Breast epithelium (tissue), 3 donors: ENCODE measurements at regions not wholly inside any gene's neighbourhood (a gene's known extent, or its start where the extent isn't known, plus 50 kb on each side); places are given as distances from the start of the nearest gene placed in this dataset.

Experiments
- CTCF ChIP-seq, 3 donors: fragments of 450-650 bp; IDR thresholded peaks; one replicate each; pipeline ENCODE4 v1.5.1; 2016 to 2017; ENCODE audit warnings: antibody characterized with exemption in 3 of 3, mild to moderate bottlenecking in 3 of 3, moderate library complexity in 3 of 3
- POLR2AphosphoS5 ChIP-seq, 3 donors: sonication (generic); formaldehyde crosslinking; IDR thresholded peaks; one replicate each; pipeline ENCODE4 v1.6.1; 2017; ENCODE audit warnings: antibody characterized with exemption in 3 of 3

DNA sequence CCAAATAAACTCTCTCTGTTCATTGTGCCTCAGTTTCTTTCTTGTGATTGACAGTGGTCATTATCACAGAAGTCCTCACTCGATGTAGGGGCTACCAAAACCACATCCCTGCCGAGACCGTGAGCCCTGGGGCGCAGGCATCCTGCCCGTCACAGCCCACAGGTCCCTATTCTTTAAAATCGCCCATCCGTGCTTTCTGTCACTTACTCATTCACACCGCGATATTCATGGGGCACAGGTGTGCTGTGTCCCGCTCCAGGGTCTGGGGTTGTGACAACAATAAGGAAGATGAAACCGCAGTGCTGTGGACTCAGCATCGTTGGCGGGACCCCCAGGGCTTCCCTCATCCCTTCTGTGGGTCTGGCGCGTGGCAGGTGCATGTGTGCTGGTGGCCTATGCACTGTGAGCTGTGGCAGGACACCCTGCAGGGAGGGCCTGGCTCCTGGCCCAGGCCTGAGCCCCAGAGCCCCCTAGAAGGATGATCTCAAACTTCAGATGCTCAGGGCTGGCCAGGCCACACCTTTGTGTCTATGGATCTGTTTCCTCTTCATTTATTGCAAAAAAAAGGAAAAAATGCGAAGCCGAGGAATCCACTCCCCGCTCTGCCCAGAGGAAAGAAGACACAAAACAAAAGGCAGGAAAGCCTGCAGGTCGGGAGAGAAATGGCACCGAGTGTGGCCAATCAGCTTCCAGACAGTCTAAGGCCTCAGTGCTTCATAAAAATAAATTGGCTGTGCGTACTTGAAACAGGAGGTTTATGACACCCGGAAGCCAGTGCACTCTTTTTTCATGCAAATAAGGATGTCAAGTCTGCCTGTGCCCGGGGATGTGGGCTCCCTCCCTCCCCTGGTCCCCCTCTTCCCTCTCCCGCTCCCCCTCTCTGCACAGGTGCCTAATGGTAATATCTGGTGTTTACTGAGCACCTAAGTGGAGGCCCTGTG, 109.5 kb upstream of the ADRA2C start:
- TF ChIP-seq CTCF (IDR thresholded peaks at IDR 0.05) = no peak
- no peak for TF ChIP-seq POLR2AphosphoS5 (IDR thresholded peaks at IDR 0.05)
